IPS-NIHi7 (cell line): ENCODE measurements at regions not wholly inside any gene's neighbourhood (a gene's known extent, or its start where the extent isn't known, plus 50 kb on each side); places are given as distances from the start of the nearest gene placed in this dataset.
"Not testable (repeated sequence)": the region's sequence is repeated elsewhere in the genome, so short reads cannot be mapped to it uniquely, and the experiment has no call there.

Source experiments
- DNase-seq: peaks from one replicate; pipeline ENCODE4 v3.0.0; 2012; ENCODE audit warnings: mixed read lengths; ENCODE audit errors: extremely low spot score

- no peak for DNase-seq
Observed at GRCh38 chr16:80012586-80012985, 412.0 kb upstream of the MAF start.

DNA sequence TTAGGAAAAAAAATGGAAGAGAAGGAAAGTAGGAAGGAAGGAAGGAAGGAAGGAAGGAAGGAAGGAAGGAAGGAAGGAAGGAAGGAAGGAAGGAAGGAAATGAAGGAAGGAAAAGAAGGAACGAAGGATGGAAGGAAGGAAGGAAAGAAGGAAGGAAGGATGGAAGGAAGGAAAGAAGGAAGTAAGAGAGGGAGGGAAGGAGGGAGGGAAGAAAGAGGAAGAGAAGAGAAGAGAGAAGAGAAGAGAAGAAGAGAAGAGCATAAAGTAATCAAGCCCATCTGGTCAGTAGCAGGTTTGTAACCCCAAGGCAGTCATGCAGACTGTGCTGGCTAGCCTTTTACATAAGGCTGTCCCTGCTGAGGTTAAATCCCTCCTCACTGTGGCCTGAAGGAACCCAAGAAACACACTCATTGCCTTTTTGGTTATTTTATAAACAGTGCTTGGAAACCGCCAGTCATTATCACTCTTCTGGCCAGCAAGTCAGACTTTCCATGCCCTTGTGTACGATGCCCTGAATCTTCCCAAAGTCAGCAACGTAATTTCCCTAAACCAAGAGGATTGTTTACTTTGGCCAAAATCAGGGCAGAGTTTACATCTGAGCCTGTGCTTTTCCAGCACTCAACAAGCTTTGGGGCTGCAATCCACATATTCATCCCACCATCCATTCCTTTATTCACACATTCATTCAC lies 409.6 kb upstream of the MAF start:
- DNase-seq = no peak

DNA sequence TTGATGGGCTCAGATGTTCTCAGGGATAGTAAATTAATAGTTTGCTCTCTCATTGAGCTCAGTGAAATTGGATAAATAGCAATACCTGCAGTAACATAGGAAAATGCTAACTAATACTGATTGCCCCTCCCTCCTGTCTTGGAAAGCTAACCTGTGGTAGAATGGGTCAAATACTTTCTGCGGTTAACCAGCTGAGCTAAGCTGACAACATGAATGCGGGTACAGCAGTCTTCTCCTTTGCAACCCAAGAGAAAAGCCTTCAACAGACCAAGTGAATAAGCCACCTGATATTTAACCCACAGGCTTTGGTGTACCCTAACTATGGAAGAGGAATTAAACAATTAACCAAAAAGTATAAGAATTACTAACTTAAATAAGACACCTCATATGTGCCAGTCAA lies 408.3 kb upstream of the MAF start:
- DNase-seq = no peak

- DNase-seq = no peak
Observed at GRCh38 chr16:80007231-80007630, 406.7 kb upstream of the MAF start.

DNA sequence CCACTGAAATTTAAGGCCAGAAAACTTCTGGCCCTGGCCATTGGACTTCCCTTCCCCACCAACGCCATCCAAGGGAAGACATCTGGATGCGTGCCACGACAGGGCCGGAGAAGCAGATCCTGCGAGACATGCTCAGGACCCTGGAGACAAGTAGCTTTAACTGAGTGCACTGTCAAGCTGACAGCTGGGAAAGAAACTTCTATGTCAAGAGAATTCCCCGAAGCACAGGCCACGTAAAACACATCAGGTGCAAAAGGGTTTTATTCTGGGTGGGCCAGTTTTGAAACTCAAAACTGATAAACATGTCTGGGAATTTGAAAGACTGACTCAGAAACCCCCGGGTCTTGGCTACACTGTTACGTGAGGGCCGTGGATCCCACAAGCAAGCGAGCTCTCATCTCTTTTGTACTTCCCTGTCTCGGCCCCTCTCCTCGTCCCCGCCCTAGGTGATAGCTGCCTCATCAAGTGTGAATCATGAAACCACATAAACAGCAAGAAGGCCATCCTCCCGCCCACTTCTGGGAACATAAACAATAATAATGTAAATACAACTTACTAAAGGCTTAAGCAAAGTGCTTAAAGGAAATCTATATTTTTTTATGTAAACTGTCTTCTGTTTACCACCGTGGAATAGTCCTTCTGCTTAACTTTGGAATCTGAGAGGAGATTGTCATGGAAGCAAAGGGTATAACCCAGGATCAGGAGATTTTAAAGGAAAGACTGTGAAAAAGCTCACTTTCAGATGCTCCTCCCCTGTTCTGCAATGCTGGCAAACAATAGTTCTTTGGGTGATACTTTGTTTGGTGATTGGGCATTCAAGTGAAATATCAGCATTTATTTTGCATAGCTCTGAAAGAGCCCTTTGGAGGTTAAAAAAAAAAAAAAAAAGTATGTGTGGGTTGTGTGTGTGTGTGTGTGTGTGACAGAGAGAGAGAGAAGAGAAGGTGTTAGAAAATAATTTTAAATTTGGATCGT lies 406.0 kb upstream of the MAF start:
- no peak for DNase-seq

GRCh38 chr16:80004113-80004512 lies 403.6 kb upstream of the MAF start:
- no peak for DNase-seq

DNA sequence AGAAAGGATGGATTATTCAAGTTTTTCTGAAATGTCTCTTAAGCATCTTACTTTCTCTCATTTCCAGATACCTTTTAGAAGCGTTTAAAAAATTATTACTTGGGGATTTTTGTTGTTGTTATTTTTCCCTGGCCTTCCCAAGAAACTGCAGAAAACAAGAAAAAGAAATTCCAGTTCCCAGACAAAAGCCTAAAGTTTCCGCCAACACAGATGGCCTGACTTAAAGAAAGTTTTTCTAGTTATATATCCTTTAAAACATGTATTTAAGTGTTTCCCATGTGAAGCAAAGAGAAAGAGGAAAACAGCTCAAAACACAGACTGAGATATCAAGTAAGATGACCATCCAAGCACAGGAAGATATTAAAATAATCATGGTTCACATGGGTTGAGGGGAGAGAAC lies 401.7 kb upstream of the MAF start:
- no peak for DNase-seq

- no peak for DNase-seq
Observed at GRCh38 chr16:79998143-79998542, 397.6 kb upstream of the MAF start.

DNA sequence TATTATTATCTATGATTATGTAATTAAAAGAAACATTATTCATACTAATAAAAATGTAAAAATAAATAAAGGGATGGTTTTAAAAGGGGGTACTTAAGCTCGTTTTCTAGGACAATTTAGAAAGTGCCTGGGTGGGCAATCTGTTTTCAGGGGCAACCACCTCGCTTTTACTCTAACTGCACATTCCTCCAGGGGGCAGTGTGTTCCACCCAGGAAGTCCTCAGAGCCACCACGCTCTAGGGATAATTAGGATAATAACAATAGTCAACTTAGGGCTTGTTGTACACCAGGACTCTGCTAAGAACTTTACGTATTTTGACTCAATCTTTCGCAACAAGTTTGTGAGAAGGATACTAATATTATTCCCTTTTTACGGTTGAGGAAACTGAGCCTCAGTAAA lies 396.7 kb upstream of the MAF start:
- peak; percentile 74 for DNase-seq

DNA sequence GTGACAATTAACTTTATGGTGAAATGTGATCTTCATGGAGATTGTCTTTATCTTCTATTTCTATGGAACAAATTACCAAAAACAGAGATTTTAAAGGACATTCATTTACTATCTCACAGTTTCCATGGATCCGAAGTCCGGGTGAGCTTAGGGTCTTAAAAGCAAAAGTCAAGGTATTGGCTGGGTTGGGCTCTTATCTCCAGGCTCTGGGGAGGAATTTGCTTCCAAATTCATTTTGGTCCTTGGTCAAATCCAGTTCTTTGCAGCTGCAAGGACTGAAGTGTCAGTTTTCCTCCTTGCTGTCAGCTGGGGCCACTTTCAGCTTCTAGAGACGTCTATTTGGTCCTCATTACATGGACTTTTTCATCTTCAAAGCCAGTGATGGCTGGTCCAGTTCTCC lies 395.8 kb upstream of the MAF start:
- no peak for DNase-seq

DNA sequence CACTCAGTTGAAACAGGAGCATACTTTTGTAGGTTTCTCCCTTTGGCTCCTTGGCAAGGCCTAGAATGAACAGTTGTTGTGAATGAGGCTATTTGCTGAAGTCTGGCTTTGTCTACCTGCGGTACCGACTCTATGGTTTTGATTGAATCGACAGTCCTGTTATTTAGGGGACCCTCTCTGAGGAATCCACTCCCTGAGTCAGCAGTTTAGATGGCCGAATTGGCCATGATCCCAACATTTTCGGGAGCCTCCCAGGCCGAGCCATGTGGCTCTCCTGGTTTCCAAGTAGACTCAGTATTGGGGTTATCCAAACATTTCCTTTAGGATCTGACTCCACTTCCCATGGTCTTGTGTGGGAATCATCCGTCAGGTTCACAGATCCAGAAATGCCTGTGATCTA lies 394.8 kb upstream of the MAF start:
- DNase-seq = no peak

DNA sequence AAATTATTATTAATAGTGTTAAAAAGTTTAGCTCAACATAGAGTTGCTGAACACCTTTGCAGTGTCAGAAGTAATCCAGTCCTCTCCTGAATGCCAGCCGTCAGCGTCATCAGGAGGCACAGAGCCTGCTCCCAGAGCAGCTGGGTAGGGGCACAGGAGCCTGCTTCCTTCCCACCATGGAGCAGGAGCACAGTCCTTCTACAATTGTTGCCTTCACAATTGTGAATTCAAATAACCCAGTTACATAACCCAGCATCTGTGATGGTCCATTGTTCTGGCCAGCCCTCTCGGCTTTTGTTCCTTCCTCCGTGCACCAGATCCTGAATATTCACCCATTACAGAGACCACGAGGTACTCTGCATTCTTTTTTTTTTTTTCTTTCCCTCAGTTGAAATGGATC lies 393.9 kb upstream of the MAF start:
- no peak for DNase-seq

DNA sequence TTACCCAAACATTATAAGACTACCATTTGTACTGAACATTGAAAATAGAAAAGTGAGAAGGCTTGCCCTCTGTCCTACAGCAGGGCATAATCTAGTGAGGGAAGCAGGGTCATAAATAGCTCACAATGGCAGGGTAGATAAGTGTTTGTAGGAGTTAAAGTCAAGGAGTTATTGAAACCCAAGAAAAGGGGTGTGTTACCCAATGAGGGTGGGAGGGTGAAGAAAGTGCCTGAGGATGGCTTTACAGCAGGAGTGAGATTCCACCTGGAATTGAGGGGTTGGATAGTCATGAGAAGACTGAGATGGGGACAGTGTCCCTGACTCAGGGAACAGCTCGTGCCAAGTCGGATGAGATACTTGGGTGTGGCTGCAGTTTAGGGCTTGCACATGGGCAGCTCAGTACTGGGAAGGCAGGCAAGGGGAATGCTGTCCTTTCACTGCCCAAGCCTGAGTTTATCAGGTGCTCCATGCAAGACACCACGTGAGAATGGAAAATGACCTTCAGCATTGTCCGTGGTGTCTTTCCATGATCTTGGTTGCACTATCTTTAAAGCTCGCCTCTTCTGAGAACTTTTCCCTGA lies 393.2 kb upstream of the MAF start:
- DNase-seq = no peak

DNA sequence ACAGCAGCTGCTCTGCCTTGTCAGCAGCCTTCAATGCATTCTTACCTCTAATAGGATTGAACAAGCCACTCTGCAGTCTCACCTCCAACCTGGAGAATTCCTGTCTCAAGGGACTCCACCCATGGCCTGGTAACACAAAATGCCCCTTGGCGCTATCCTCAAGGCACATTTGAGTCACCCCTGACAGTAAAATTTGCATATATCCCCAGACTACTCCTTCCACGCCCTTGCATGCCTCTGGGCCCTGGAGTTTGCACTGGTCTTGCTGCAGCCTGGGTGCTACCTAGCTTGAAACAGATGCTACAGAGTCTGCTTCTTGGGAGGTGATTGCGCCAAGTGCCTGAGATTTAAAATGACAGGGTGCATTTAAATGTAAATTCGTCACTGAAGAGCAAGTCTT lies 391.4 kb upstream of the MAF start:
- no peak for DNase-seq

GRCh38 chr16:79988721-79989220 lies 388.2 kb upstream of the MAF start:
- no peak for DNase-seq

- DNase-seq = no peak
Observed at GRCh38 chr16:79988089-79988488, 387.6 kb upstream of the MAF start.

DNA sequence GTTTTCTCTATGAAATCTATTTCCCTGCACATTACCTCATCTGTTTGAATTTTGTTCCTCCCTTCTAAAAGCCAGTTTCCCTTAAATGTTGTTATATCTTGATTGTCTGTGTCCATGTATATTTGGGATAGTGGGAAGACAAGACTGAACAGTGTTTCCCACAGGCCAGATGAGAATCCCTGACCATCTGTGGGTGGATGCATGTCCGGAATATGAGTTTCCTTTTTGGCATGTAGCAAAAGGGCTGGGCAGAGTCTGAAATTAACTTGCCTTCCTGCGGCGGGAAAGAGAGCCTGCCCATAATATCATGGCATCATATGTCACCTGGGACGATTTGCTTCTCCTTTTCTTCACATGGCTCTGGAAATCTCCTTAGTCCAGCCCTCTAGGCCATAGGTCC lies 385.8 kb upstream of the MAF start:
- DNase-seq = no peak

DNA sequence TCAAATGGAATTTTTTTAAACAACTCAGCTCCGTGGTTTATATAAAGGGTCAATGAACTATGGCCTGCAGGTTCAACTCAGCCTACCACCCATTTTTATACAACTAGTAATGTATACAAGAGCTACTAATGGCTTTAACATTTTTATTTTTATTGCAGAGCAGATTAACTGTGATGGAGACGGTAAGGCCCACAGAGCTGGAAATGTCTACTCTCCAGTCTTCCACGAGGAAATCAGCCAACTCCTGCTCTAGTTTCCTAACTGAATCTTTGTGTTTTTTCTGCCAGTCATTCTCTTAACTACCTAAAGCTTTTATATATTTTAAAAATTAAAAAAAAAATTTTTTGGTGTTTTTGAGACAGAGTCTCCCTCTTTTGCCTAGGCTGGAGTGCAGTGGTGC lies 385.1 kb upstream of the MAF start:
- DNase-seq = no peak

DNA sequence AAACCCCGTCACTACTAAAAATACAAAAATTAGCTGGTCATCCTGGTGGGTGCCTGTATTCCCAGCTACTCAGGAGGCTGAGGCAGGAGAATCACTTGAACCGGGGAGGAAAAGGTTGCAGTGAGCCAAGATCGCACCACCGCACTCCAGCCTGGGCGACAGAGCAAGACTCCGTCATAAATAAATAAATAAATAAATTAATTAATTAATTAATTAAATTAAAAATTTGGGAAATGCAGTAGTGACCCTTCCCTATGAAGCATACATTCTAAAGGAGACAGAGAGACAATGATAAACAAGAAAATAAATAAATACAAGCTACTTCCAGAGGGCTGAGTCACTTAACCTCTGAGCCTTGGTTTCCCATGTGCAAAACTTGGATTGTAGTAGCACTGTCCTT lies 383.6 kb upstream of the MAF start:
- not testable (repeated sequence) for DNase-seq

DNA sequence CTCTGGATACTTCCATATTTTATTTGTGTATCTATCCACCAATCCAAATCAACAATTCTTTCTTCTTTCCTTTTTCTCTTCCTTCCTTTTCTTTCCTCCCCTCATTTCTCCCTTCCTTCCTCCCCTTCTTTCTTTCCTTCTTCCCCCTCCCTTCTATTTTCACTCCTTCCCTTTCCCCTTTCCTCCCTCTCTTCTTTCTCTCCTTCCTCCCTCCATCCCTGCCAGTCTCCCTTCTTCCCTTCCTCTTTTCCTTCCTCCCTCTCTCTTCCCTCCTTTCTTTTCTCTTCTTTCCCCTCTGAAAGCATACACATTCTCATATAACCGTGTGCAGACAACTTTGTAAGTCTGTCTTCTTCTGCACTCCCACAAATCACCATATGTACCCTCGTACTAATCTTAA lies 382.3 kb upstream of the MAF start:
- no peak for DNase-seq

- no peak for DNase-seq
Observed at GRCh38 chr16:79982361-79982760, 381.8 kb upstream of the MAF start.

GRCh38 chr16:79981814-79982213 lies 381.3 kb upstream of the MAF start:
- DNase-seq = no peak
